Skeletal muscle satellite cell (primary cell): ENCODE measurements at regions not wholly inside any gene's neighbourhood (a gene's known extent, or its start where the extent isn't known, plus 50 kb on each side); places are given as distances from the start of the nearest gene placed in this dataset.

Experiments used
- H3K27me3 ChIP-seq: 2 replicates; pipeline ENCODE4 v1.7.0; 2013; ENCODE audit warnings: low read length; ENCODE audit not compliant: control insufficient read depth, insufficient read depth
- H3K36me3 ChIP-seq: 2 replicates; pipeline ENCODE4 v1.7.0; 2013; ENCODE audit warnings: mild to moderate bottlenecking, control low read depth, low read length; ENCODE audit not compliant: insufficient read depth
- H3K4me1 ChIP-seq: 2 replicates; pipeline ENCODE4 v1.7.0; 2013; ENCODE audit warnings: low read length; ENCODE audit not compliant: control insufficient read depth, insufficient read depth
- H3K4me2 ChIP-seq: 2 replicates; pipeline ENCODE4 v1.7.0; 2013; ENCODE audit warnings: mild to moderate bottlenecking, low read length
- H3K4me3 ChIP-seq: 2 replicates; pipeline ENCODE4 v1.7.0; 2013; ENCODE audit warnings: low read length
- H3K9ac ChIP-seq: 2 replicates; pipeline ENCODE4 v1.7.0; 2013; ENCODE audit warnings: mild to moderate bottlenecking, low read depth, low read length, moderate library complexity
- H3K9me3 ChIP-seq: replicated peaks from 2 replicates; pipeline ENCODE4 v1.7.0; 2013; ENCODE audit warnings: mild to moderate bottlenecking, control low read depth, low read length

DNA sequence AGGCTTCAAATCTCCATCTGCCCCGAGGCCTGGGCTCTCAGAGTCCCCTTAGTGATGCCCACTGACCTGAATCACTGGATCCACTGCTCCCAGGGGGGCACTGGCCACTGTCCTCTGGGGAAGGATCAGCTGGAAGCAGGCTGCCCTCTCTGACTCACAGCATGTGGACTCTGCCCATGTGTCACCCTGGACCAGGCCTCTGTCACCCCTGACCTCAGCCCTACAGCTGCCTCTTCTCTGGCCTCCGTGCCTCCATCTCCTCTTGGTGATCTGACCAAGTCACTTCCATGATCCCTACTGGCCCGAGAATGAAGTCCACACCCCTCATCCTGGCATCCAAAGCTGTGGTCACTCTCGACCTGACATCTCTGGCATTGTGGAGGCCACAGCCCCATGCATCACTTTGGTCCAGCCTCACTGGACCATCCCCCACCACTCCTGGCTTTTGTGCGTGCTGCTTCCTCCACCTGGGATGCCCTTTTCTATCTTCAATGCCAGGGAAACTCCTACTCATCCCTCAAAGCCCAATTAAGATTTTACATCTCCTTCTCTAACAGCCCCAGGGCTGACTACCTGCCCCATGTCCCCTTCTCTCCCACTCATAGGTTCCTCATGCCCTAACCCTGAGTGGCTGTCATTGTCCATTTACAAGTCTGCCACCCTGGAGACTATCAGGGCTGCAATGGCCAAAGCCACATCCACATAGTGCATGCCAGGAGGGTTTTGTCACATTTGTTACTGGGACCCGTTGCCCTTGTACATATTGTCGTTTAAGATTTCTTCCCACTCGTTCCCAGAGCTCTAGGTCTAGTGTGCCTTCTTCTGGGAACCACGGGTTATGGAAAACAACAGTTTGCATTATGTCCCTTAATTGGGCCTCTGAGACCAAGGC is 685.0 kb downstream of the MATN1 start:
- Histone ChIP-seq H3K4me2 (no peak overlapping the region), H3K4me1 (no peaks in the 10 kb centered on the region), H3K9me3 (peaks cover 9% of the 10 kb centered on the region), H3K27me3 (no peaks in the 10 kb centered on the region), H3K4me3 (no peak overlapping the region), H3K36me3 (no peaks in the 10 kb centered on the region), H3K9ac (no peak overlapping the region)

DNA sequence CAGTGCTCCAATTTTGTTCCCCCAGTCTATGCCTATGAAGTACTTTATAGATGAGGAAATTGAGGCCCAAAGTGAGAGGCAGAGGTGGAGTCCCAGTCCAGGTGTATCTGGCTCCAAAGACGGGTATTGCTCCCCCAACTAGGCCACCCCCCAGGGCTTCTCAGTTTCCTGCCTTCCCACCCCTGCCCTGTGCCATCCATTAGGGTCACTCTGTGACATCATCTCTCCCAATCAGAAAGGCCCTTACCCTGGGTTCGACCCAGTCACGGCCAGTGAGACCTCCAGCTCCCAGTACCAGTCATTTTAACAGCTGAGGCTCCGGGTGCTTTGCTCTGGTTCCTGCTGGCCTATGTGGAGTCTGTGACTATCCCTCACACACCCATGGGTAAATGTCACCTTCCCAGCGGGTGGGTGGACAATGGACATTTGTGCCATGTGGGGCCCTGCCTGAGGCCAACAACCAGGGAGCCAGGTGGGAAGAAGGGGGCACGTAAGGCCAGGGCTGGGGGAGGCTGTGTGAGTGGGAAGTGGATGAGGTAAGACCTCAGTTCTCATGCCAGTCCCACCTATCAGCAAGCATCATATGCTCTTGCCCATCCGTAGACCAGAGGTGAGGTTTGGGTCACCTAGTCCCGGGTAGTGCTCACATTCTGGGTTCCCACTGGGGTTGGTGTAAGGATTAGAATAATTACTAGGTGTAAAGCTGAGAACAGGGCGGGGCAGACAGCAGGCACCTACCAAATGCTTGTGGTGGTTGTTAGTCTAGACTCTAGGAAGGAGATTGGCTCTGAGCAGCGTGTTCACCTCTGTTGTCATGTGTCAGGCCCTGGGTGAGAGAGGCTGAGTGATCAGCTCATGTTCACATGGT is 685.9 kb downstream of the MATN1 start:
- no peak overlapping the region for H3K4me3 ChIP-seq

DNA sequence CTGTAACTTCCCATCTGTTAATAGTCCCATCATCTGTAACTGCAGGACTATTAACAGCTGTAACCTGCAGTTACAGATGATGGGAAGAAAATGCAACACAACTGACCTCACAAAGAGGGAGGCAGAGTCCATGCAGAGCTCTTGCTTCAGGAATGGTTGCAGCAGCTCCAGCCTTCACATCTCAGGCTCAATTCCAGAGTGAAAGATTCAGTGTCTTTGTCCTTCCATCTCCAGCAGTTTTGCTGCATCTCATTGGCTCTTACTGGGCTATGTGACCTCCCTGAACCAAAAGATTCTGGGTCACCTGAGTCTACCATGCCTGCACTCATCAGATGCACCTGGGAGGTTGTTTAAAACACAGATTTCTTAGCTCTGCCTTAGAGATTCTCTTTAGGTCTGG is 686.7 kb downstream of the MATN1 start:
- Histone ChIP-seq H3K36me3 (no peaks in the 10 kb centered on the region), H3K4me2 (no peak overlapping the region), H3K4me1 (no peaks in the 10 kb centered on the region), H3K9ac (no peak overlapping the region), H3K27me3 (no peaks in the 10 kb centered on the region), H3K4me3 (no peak overlapping the region), H3K9me3 (peaks cover 12% of the 10 kb centered on the region)

More for the DNA sequence above, 685.9 kb downstream of the MATN1 start:
- Histone ChIP-seq H3K9me3 (peaks cover 12% of the 10 kb centered on the region), H3K9ac (no peak overlapping the region), H3K4me2 (no peak overlapping the region), H3K27me3 (no peaks in the 10 kb centered on the region), H3K4me1 (no peaks in the 10 kb centered on the region), H3K36me3 (no peaks in the 10 kb centered on the region)

DNA sequence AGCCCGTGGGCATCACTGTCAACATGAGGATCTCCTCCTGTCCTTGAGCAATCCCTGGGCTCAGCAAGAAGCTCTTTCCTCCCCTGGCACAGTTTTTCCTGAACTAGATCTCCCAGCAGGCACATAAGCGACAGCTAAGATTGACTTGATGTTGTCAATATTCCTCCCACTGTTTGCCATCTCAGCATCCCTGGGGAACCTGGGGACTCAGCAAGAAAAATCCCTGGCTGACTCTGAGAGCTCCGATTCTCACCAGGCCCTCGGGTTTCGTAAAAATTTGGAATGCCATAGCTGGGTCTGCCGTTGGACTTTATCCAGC is 687.2 kb downstream of the MATN1 start:
- no peaks in the 10 kb centered on the region for H3K36me3 ChIP-seq

DNA sequence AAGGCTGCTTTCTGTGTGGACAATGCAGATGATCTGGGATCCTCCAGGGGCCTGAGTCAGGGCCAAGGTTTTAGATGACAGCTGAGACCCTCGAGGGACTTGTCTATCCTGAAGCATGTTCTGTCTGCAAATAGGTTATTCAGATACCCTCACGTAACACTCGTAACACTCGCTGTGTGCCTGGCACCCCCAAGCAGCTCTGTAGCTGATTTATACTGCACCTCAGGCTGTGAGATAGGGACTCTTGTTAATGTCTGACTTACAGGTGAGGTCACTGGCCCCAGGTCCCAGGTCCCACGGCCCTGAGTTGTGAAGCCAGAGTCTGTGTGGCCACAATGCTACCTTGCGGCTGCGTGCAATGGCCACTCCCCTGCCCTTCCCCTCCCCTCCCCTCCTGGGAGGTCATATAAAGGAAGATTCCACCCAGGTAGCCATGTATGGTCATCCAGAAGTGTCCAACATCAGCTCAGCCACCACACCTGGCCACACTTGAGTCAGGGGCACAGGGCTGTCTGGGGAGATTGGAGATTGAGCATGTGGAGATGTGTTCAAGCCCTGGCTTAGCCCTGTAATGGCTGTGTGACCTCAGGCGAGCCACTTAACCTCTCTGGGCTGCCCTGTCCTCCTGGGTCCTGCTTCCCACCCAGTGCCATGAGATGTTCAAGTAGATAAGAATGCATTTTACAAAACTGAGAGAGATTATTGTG is 687.7 kb downstream of the MATN1 start:
- H3K4me2 ChIP-seq, result no peak overlapping the region
- H3K9ac ChIP-seq, result no peak overlapping the region
- no peaks in the 10 kb centered on the region for H3K36me3 ChIP-seq
- H3K4me3 ChIP-seq, result no peak overlapping the region
- H3K9me3 ChIP-seq, result peaks cover 12% of the 10 kb centered on the region
- no peaks in the 10 kb centered on the region for H3K4me1 ChIP-seq
- no peaks in the 10 kb centered on the region for H3K27me3 ChIP-seq

More for the DNA sequence above, 687.2 kb downstream of the MATN1 start:
- Histone ChIP-seq H3K9ac (no peak overlapping the region), H3K27me3 (no peaks in the 10 kb centered on the region), H3K4me1 (no peaks in the 10 kb centered on the region), H3K9me3 (peaks cover 12% of the 10 kb centered on the region), H3K4me3 (no peak overlapping the region), H3K4me2 (no peak overlapping the region)

DNA sequence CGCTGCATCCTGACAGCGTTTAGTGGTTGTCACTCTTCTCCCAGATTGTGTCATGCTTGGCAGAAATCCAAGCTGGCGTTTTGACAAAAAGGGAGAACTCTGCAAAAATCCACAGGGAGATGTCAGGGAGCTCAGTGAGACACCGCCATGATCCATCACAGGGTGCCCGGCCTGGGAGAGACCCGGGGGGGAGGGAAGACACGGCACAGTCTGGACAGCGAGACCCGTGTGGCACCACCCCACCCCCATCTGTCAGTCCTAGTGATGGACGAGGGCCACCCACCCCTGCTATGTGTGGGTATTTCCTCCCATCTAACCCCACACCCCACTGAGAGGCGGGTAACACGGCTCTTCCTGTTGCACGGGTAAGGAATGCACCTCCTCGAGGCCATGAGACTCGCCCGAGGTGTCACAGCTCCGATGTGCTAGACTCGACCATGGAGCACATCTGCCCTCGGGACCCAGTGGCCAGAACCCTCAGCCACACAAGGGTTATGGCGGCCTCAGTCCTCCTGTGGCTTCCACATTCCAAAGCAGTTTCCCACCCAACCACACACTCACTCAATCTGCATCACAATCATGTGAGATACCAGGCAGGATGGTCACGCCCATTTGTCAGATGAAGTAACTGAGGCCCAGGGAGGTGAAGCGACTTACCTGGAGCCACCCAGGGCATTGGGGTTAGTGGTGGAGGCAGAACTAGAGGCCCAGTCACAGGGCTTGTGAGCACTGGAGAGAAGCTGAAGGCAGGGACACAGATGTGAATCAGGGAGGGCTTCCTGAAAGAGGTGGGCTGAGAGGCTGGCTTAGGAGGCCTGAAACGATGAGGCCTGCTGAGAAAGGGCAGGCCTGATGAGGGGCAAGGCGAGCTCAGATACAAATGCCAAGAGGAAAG is 688.5 kb downstream of the MATN1 start:
- H3K4me2 ChIP-seq, result no peak overlapping the region
- H3K27me3 ChIP-seq, result no peaks in the 10 kb centered on the region
- H3K4me1 ChIP-seq, result no peaks in the 10 kb centered on the region
- peaks cover 12% of the 10 kb centered on the region for H3K9me3 ChIP-seq
- H3K36me3 ChIP-seq, result no peaks in the 10 kb centered on the region
- no peak overlapping the region for H3K9ac ChIP-seq
- H3K4me3 ChIP-seq, result no peak overlapping the region

DNA sequence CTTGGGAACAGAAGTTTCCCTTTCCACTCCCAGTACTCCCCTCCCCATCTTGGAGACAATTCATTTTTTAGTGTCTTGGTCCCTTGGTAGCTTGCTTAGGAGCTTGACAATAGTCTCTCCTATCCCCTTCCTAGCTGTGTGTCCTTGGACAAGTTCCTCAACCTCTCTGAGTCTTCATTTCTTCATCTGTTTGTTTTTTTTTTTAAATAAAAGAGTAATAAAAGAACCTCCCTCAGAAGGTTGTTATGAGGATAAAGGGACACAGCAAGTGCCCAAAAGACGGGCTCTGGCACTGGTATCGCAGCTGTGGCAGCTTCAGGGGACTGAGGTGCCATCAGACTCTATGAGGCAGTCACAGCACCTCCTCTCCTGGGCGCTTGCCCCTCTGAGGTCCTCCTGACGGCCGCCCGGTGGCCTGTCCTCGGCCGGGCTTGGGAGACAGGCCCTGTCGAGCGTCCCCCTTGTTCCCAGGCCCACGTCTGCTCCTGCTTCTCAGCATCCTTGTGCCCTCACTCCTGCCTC is 689.2 kb downstream of the MATN1 start:
- Histone ChIP-seq H3K9ac (no peak overlapping the region), H3K4me3 (no peak overlapping the region), H3K4me1 (no peaks in the 10 kb centered on the region), H3K36me3 (no peaks in the 10 kb centered on the region), H3K27me3 (no peaks in the 10 kb centered on the region), H3K4me2 (no peak overlapping the region), H3K9me3 (peaks cover 12% of the 10 kb centered on the region)

DNA sequence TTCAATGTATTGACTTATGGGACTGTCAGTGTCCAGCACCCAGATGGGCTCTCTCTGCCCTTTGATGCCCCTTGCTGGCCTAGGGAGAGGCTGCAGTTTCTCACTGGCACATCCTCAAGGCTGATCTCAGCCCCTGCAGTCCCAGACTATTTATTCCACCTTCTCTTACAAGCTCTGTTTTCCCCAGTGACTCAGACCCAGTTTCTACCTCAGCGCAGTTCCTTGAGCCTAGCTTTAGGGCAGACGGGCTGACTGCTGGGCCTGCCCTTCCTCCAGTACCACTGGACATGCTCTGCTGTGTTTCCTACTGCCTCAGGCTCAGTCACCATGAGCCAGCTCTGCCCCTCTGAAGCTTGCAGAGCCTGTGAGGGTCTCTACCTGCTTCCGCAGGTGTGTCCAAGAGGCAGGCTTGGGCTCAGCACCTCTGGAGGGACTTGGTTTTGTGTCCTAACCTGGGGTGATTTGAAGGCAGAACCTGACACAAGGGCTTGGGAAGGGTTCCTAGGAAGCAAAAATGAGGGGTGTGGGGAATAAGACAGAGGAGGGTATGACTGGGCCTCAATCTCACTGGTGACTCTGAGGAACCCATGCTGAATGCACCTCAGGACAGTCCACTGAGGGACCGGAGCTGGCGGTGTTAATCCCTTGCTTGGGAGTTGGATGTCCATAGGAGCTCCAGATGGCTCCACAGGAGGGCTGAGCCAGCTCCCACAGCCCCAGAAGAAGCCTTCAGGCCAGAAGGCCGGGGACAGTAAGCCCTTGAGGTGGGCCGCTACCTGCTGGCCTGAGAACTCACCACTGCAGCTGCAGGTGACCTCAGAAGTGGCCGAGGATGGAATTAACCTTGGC is 689.9 kb downstream of the MATN1 start:
- Histone ChIP-seq H3K4me2 (no peak overlapping the region), H3K9me3 (peaks cover 12% of the 10 kb centered on the region), H3K27me3 (no peaks in the 10 kb centered on the region), H3K4me1 (no peaks in the 10 kb centered on the region), H3K36me3 (no peaks in the 10 kb centered on the region), H3K4me3 (no peak overlapping the region), H3K9ac (no peak overlapping the region)

DNA sequence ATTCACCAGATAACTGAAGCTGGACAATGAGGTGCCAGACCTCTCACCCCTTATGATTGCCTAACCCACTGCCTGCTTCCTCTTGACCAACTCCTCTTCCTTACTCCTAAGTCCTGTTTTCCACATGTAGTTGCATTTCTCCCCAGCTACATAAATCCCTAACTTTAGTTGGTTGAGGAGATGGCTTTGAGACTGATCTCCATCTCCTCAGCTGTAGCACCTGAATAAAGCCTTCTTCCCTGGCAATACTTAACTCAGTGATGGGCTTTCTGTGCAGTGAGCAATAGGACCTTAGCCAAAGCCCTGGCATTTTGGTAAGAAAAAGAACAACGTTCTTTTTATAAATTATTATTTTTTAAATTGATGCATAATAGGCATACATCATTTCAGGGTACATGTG is 691.1 kb downstream of the MATN1 start:
- Histone ChIP-seq H3K27me3 (no peaks in the 10 kb centered on the region), H3K9me3 (peaks cover 12% of the 10 kb centered on the region), H3K4me1 (no peaks in the 10 kb centered on the region), H3K36me3 (no peaks in the 10 kb centered on the region), H3K4me3 (no peak overlapping the region), H3K9ac (no peak overlapping the region), H3K4me2 (no peak overlapping the region)

DNA sequence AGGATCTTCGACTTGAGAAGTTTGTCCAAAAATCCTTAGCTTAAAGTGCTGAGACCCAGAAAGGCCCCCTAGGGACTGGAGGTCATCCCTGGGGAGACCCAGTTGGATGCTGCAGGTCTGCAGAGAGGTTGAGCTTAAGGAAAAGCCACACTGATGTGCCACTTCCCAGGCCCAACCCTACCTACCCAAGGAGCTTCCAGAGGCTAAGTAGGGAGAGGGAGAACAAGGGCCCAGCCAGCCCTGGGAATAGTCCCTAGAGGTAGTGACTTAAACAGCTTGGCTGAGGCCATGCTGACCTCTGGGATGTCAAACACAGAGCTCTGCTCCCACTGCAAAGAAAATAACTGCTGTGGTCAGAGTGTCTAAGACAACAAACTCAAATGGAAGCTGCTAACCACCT is 693.7 kb downstream of the MATN1 start:
- Histone ChIP-seq H3K27me3 (no peaks in the 10 kb centered on the region), H3K9me3 (peaks cover 7% of the 10 kb centered on the region), H3K4me1 (no peaks in the 10 kb centered on the region), H3K4me2 (no peak overlapping the region), H3K4me3 (no peak overlapping the region), H3K9ac (no peak overlapping the region), H3K36me3 (no peaks in the 10 kb centered on the region)
